Fibroblast of lung (primary cell): ENCODE measurements at regions not wholly inside any gene's neighbourhood (a gene's known extent, or its start where the extent isn't known, plus 50 kb on each side); places are given as distances from the start of the nearest gene placed in this dataset.

Experiments
- CTCF ChIP-seq, 2 donors: IDR thresholded peaks in 1 of 2; conservative IDR thresholded peaks in 1 of 2; 1 replicate in 1 of 2; 2 replicates in 1 of 2; pipeline ENCODE4 v1.5.1; 2011 to 2012; ENCODE audit warnings: low read length in 2 of 2, control low read depth in 1 of 2, inconsistent platforms in 1 of 2, low read depth in 1 of 2, mild to moderate bottlenecking in 1 of 2
- EZH2 ChIP-seq: IDR thresholded peaks from 2 replicates; pipeline ENCODE4 v1.5.1; 2012; ENCODE audit warnings: low read length, control low read depth, mild to moderate bottlenecking; ENCODE audit errors: missing control alignments

- TF ChIP-seq CTCF (conservative IDR thresholded peaks at IDR 0.05 in 1 of 2, IDR thresholded peaks at IDR 0.05 in 1 of 2; ENCODE audit: low read depth in 1 of 2, low read length in 2 of 2): no peak
- no peak for TF ChIP-seq EZH2
Observed at GRCh38 chr10:131654471-131655087, 246.2 kb upstream of the PPP2R2D start.
